Gastrocnemius medialis (tissue), 4 donors: ENCODE measurements at regions not wholly inside any gene's neighbourhood (a gene's known extent, or its start where the extent isn't known, plus 50 kb on each side); places are given as distances from the start of the nearest gene placed in this dataset.

ENCODE experiments used
- ATAC-seq, 2 donors: fragments of 150-250 bp; one replicate each; pipeline ENCODE4 v1.9.1; 2016
- DNase-seq, 2 donors: peaks; one replicate each; pipeline ENCODE4 v3.0.0-alpha.2; 2019
- H3K27ac ChIP-seq, 4 donors: fragments of 200-600 bp; sonication (generic); 1 replicate in 1 of 4; 2 replicates in 3 of 4; pipeline ENCODE4 v1.5.1; 2016 to 2018; ENCODE audit warnings: mild to moderate bottlenecking in 2 of 4, moderate library complexity in 1 of 4
- H3K27me3 ChIP-seq, 3 donors: fragments of 200-600 bp; sonication (generic) in 2 of 3; 1 replicate in 1 of 3; 2 replicates in 2 of 3; pipeline versions ENCODE4 v1.5.1 to v1.6.0; 2016 to 2019; ENCODE audit warnings: mild to moderate bottlenecking in 1 of 3, moderate library complexity in 1 of 3
- H3K36me3 ChIP-seq, 2 donors: fragments of 200-600 bp; sonication (generic) in 1 of 2; one replicate each; pipeline ENCODE4 v1.5.1; 2017 to 2018
- H3K4me1 ChIP-seq, 2 donors: fragments of 200-600 bp; sonication (generic) in 1 of 2; one replicate each; pipeline ENCODE4 v1.5.1; 2016 to 2017; ENCODE audit warnings: mild to moderate bottlenecking in 2 of 2
- H3K4me3 ChIP-seq, 4 donors: fragments of 200-600 bp; sonication (generic) in 3 of 4; 1 replicate in 1 of 4; 2 replicates in 3 of 4; pipeline ENCODE4 v1.5.1; 2016 to 2019; ENCODE audit warnings: mild to moderate bottlenecking in 2 of 4
- H3K9me3 ChIP-seq, 3 donors: fragments of 200-600 bp; sonication (generic) in 2 of 3; 1 replicate in 1 of 3; 2 replicates in 2 of 3; pipeline ENCODE4 v1.5.1; 2016 to 2019
- CTCF ChIP-seq, 5 experiments: fragments of 450-650 bp in 3 of 5; fragments of 200-600 bp in 2 of 5; sonication (generic) in 2 of 5; IDR thresholded peaks in 4 of 5; conservative IDR thresholded peaks in 1 of 5; 1 replicate in 4 of 5; 2 replicates in 1 of 5; pipeline ENCODE4 v1.5.1; 2016 to 2019; ENCODE audit warnings: antibody characterized with exemption in 5 of 5, mild to moderate bottlenecking in 3 of 5, moderate library complexity in 3 of 5
- POLR2A ChIP-seq, 2 donors: fragments of 450-650 bp; IDR thresholded peaks; one replicate each; pipeline ENCODE4 v1.6.1; 2017; ENCODE audit warnings: antibody characterized with exemption in 2 of 2, mild to moderate bottlenecking in 2 of 2, moderate library complexity in 2 of 2
- in situ Hi-C, 4 donors: fragments of 200-750 bp; cut with MboI; loops; one replicate each; pipeline versions ENCODE4 v1.15.0 to v1.8.0; 2017; ENCODE audit warnings: low sequenced_read_pairs in 4 of 4
- intact Hi-C: fragments of 100-400 bp; cut with DNase I; formaldehyde crosslinking; loops from one replicate; pipeline ENCODE4 v1.15.1; 2023; ENCODE audit warnings: low total_unique reads

DNA sequence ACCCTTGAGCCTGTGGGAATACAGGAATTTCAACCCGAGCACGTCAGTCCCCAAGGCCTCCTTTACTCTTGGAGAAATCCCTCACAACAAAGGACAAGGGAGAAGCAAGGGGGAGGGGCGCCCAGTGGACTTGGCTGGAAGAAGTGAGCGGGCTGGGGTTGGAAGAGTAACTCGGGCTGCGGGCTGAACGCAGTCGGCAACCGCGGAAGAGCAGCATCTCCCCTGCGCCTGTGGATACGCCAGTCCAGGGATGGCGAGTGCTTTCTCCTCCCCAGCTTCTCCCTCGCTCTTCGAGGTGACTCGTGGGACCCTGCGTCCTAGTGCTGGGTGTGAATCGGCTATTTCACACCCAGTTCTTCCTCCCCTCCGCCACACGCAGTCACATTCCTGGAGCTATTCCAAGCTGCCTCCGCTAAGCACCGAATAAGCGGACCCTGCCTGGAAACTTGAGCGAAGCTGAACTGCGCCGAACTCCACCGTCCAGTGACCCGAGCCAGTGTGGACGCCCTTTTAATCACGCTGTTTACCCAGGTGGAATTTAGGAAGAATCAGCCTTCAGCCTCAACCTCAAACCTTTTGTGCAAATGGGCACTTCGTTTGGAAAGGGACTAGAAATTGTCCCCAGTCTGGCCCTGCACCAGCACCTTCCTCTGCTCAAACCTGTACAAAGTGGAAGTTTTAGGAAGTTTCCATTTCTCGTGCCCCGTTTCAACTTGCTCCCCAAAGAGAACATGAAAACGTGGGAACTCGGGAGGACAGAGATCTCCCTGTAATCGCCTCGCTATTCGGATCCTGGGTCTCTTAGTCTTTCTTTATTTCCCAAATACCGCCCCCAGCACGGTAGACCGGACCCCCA lies 64.3 kb upstream of the WDR17 start:
- TF ChIP-seq CTCF (IDR thresholded peaks at IDR 0.05 in 4 of 5, conservative IDR thresholded peaks at IDR 0.05 in 1 of 5), result no peak
- TF ChIP-seq POLR2A (IDR thresholded peaks at IDR 0.05), result no peak
- ATAC-seq (no peak), DNase-seq (no peak)
- H3K27ac ChIP-seq, result no peak overlapping the region
- H3K4me1 ChIP-seq, result peaks cover 0 to 4% of the 10 kb centered on the region in 2 donors
- intact Hi-C loops (no loop called here), in situ Hi-C loops (no loop called here)
- H3K36me3 ChIP-seq, result no peaks in the 10 kb centered on the region
- peak overlapping the region; percentile 48 to 65 (median 57) for H3K4me3 ChIP-seq
- no peaks in the 10 kb centered on the region for H3K9me3 ChIP-seq
- H3K27me3 ChIP-seq, result peaks cover 0 to 17% (median 14%) of the 10 kb centered on the region in 3 donors

DNA sequence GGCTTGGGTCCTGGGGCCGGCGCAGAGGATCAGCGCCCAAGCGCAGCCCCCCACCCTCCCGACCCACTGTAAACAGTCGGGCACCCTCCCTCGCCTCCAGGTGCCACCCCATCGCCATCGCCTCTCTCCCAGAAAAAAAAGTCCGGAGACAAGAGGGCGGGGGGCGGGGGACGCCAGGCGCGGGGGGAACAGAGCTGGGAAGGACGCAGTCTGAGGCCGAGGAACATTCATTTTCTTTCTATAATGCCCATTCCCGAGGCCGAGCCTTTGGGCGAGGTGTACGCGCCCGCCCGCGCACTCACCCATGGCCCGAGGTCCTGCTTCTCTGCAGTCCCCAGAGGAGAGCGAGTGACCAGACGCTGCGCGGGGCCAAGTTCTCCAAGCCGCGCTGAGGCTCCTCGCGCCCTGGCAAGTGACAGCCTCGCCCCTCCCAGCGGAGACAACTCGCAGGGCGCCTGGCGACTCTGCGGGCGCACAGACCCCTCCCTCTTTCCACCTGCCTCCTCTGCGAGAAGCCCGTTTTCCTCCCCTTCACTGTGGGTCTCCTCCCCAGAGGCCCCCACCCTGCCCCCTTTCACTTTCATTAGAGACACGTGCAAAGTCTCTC lies 63.5 kb upstream of the WDR17 start:
- no peak for TF ChIP-seq CTCF (IDR thresholded peaks at IDR 0.05 in 4 of 5, conservative IDR thresholded peaks at IDR 0.05 in 1 of 5)
- TF ChIP-seq POLR2A (IDR thresholded peaks at IDR 0.05), result no peak
- peaks cover 0 to 4% of the 10 kb centered on the region in 2 donors for H3K4me1 ChIP-seq
- ATAC-seq (no peak), DNase-seq (peak in 1 of 2 donors; percentile 2)
- no peaks in the 10 kb centered on the region for H3K36me3 ChIP-seq
- in situ Hi-C loops (no loop called here), intact Hi-C loops (no loop called here)
- H3K9me3 ChIP-seq, result no peaks in the 10 kb centered on the region
- peak overlapping the region; percentile 48 to 65 (median 57) for H3K4me3 ChIP-seq
- H3K27me3 ChIP-seq, result peaks cover 0 to 17% (median 14%) of the 10 kb centered on the region in 3 donors
- no peak overlapping the region for H3K27ac ChIP-seq

- intact Hi-C loops, result no loop called here
- no peak overlapping the region for H3K27ac ChIP-seq
- peaks cover 0 to 17% (median 14%) of the 10 kb centered on the region in 3 donors for H3K27me3 ChIP-seq
- in situ Hi-C loops, result no loop called here
- peaks cover 0 to 4% of the 10 kb centered on the region in 2 donors for H3K4me1 ChIP-seq
- H3K9me3 ChIP-seq, result no peaks in the 10 kb centered on the region
- no peak for ATAC-seq
- H3K36me3 ChIP-seq, result no peaks in the 10 kb centered on the region
- no peak overlapping the region for H3K4me3 ChIP-seq
- TF ChIP-seq POLR2A (IDR thresholded peaks at IDR 0.05) (no peak), CTCF (IDR thresholded peaks at IDR 0.05 in 4 of 5, conservative IDR thresholded peaks at IDR 0.05 in 1 of 5) (no peak)
- no peak for DNase-seq
Observed at GRCh38 chr4:176005766-176006165, 59.9 kb upstream of the WDR17 start.

- Histone ChIP-seq H3K27ac (no peak overlapping the region), H3K4me1 (no peaks in the 10 kb centered on the region), H3K4me3 (no peak overlapping the region), H3K36me3 (no peaks in the 10 kb centered on the region), H3K9me3 (no peaks in the 10 kb centered on the region), H3K27me3 (no peaks in the 10 kb centered on the region)
- intact Hi-C loops, result no loop called here
- TF ChIP-seq CTCF (IDR thresholded peaks at IDR 0.05 in 4 of 5, conservative IDR thresholded peaks at IDR 0.05 in 1 of 5) (no peak), POLR2A (IDR thresholded peaks at IDR 0.05) (no peak)
- ATAC-seq (no peak), DNase-seq (no peak)
- in situ Hi-C loops, result no loop called here
Observed at GRCh38 chr4:176009254-176009653, 56.4 kb upstream of the WDR17 start.
